ENCODE measurements at regions not wholly inside any gene's neighbourhood (a gene's known extent, or its start where the extent isn't known, plus 50 kb on each side); places are given as distances from the start of the nearest gene placed in this dataset.

DNA sequence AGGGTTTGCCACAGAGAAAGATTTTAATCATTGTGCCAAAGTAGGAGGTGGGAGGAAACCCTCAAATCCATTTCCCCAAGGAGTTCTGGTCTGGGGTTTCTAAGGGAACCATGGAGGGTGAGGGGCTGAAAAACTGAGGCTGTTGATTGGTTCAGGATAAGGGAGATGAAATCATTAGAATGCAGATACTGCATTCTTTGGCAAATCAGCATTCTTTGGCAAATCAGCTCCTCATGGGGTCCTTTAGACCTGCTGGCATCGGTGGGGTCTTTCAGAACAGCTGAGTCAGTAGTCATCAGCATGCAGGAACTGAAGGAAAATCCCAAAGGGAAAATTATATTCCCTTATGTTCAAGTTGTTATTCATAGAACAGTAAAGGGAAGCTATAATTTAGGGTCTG is 585.5 kb downstream of the ISL1 start:
- H3K27ac ChIP-seq (ENCODE audit: extremely low read depth, low read depth, low read length): no peak overlapping the region
- no peak overlapping the region for H3K4me3 ChIP-seq (ENCODE audit: low read depth, low read length)
- ChIA-PET CTCF (interaction anchor here (0.9 to 1.9 kb wide), 2 partner anchors 689 to 1006 kb away, joined by 3 to 5 read pairs; no protein-coding TSS in a partner anchor), POLR2A (no interaction called here)
- no peaks in the 10 kb centered on the region for H3K4me1 ChIP-seq (ENCODE audit: control insufficient read depth, insufficient read depth, low read length)
- H3K9me3 ChIP-seq (ENCODE audit: control insufficient read depth, insufficient read depth, low read depth, low read length): no peaks in the 10 kb centered on the region
- H3K36me3 ChIP-seq (ENCODE audit: control insufficient read depth in 2 of 2, insufficient read depth in 1 of 2, low read length in 2 of 2): no peaks in the 10 kb centered on the region
- TF ChIP-seq ZBTB21 (tag by site-specific recombination; IDR thresholded peaks at IDR 0.05) (no peak), ZIC2 (tag by site-specific recombination; IDR thresholded peaks at IDR 0.05) (no peak), ZXDB (tag by site-specific recombination; IDR thresholded peaks at IDR 0.05) (no peak), ZNF777 (tag by site-specific recombination; IDR thresholded peaks at IDR 0.05; ENCODE audit: borderline replicate concordance) (no peak), ZNF548 (tag by site-specific recombination; IDR thresholded peaks at IDR 0.05) (no peak), ZNF621 (tag by site-specific recombination; IDR thresholded peaks at IDR 0.05) (no peak), ZNF837 (tag by site-specific recombination; IDR thresholded peaks at IDR 0.05) (no peak), ZNF157 (tag by site-specific recombination; IDR thresholded peaks at IDR 0.05) (no peak), ZNF600 (tag by site-specific recombination; IDR thresholded peaks at IDR 0.05) (no peak), ZNF155 (tag by site-specific recombination; IDR thresholded peaks at IDR 0.05) (no peak), ZBTB17 (tag by site-specific recombination; IDR thresholded peaks at IDR 0.05) (no peak), ZNF112 (tag by site-specific recombination; IDR thresholded peaks at IDR 0.05) (no peak)
- TF ChIP-seq, protein P1, sequence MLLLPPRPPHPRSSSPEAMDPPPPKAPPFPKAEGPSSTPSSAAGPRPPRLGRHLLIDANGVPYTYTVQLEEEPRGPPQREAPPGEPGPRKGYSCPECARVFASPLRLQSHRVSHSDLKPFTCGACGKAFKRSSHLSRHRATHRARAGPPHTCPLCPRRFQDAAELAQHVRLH (tag by site-specific recombination; IDR thresholded peaks at IDR 0.05): no peak
- TF ChIP-seq, protein P2, sequence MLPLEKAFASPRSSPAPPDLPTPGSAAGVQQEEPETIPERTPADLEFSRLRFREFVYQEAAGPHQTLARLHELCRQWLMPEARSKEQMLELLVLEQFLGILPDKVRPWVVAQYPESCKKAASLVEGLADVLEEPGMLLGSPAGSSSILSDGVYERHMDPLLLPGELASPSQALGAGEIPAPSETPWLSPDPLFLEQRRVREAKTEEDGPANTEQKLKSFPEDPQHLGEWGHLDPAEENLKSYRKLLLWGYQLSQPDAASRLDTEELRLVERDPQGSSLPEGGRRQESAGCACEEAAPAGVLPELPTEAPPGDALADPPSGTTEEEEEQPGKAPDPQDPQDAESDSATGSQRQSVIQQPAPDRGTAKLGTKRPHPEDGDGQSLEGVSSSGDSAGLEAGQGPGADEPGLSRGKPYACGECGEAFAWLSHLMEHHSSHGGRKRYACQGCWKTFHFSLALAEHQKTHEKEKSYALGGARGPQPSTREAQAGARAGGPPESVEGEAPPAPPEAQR (tag by site-specific recombination; IDR thresholded peaks at IDR 0.05): no peak
- TF ChIP-seq, protein P3, sequence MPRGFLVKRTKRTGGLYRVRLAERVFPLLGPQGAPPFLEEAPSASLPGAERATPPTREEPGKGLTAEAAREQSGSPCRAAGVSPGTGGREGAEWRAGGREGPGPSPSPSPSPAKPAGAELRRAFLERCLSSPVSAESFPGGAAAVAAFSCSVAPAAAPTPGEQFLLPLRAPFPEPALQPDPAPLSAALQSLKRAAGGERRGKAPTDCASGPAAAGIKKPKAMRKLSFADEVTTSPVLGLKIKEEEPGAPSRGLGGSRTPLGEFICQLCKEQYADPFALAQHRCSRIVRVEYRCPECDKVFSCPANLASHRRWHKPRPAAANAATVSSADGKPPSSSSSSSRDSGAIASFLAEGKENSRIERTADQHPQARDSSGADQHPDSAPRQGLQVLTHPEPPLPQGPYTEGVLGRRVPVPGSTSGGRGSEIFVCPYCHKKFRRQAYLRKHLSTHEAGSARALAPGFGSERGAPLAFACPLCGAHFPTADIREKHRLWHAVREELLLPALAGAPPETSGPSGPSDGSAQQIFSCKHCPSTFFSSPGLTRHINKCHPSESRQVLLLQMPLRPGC (tag by site-specific recombination; IDR thresholded peaks at IDR 0.05): no peak
- TF ChIP-seq, protein P4, sequence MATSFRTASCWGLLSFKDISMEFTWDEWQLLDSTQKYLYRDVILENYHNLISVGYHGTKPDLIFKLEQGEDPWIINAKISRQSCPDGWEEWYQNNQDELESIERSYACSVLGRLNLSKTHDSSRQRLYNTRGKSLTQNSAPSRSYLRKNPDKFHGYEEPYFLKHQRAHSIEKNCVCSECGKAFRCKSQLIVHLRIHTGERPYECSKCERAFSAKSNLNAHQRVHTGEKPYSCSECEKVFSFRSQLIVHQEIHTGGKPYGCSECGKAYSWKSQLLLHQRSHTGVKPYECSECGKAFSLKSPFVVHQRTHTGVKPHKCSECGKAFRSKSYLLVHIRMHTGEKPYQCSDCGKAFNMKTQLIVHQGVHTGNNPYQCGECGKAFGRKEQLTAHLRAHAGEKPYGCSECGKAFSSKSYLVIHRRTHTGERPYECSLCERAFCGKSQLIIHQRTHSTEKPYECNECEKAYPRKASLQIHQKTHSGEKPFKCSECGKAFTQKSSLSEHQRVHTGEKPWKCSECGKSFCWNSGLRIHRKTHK (tag by site-specific recombination; IDR thresholded peaks at IDR 0.05): no peak
- TF ChIP-seq, protein P5, sequence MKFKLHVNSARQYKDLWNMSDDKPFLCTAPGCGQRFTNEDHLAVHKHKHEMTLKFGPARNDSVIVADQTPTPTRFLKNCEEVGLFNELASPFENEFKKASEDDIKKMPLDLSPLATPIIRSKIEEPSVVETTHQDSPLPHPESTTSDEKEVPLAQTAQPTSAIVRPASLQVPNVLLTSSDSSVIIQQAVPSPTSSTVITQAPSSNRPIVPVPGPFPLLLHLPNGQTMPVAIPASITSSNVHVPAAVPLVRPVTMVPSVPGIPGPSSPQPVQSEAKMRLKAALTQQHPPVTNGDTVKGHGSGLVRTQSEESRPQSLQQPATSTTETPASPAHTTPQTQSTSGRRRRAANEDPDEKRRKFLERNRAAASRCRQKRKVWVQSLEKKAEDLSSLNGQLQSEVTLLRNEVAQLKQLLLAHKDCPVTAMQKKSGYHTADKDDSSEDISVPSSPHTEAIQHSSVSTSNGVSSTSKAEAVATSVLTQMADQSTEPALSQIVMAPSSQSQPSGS (tag by site-specific recombination; IDR thresholded peaks at IDR 0.05; ENCODE audit: low read depth): no peak

DNA sequence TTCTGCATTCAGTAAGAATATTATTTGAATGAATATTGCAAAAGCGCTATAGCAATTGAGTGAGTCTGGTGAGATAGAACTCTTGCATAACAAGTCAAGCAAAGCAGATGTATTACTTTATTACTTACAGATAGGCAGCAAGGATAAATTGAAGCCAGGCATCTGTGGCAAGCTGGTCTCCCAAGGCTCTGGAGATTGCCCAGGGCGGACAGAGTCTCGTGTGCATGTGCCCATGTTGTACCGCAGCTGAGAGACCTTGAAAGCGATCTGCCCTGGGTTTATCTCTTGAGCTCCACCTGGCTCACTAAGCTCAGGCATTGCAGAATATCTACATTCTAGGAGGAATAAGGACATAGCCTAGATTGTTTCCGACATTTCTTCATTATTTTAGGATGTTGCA is 591.6 kb downstream of the ISL1 start:
- CTCF ChIA-PET: no interaction called here
- POLR2A ChIA-PET: no interaction called here
- no peak overlapping the region for H3K4me3 ChIP-seq (ENCODE audit: low read depth, low read length)
- H3K9me3 ChIP-seq (ENCODE audit: control insufficient read depth, insufficient read depth, low read depth, low read length): no peaks in the 10 kb centered on the region
- H3K27ac ChIP-seq (ENCODE audit: extremely low read depth, low read depth, low read length): no peak overlapping the region
- H3K4me1 ChIP-seq (ENCODE audit: control insufficient read depth, insufficient read depth, low read length): no peaks in the 10 kb centered on the region
- TF ChIP-seq ZNF610 (tag by site-specific recombination; IDR thresholded peaks at IDR 0.05; ENCODE audit: borderline replicate concordance) (no peak), ZIC2 (tag by site-specific recombination; IDR thresholded peaks at IDR 0.05) (no peak), ZNF555 (tag by site-specific recombination; conservative IDR thresholded peaks at IDR 0.05) (no peak), ZNF768 (tag by site-specific recombination; IDR thresholded peaks at IDR 0.05) (no peak), KLF7 (tag by site-specific recombination; IDR thresholded peaks at IDR 0.05; ENCODE audit: borderline replicate concordance) (no peak), GLI2 (tag by site-specific recombination; IDR thresholded peaks at IDR 0.05; ENCODE audit: borderline replicate concordance, low read depth) (no peak), BCL11A (tag by site-specific recombination; IDR thresholded peaks at IDR 0.05; ENCODE audit: low read depth) (no peak)
- TF ChIP-seq, protein P6, sequence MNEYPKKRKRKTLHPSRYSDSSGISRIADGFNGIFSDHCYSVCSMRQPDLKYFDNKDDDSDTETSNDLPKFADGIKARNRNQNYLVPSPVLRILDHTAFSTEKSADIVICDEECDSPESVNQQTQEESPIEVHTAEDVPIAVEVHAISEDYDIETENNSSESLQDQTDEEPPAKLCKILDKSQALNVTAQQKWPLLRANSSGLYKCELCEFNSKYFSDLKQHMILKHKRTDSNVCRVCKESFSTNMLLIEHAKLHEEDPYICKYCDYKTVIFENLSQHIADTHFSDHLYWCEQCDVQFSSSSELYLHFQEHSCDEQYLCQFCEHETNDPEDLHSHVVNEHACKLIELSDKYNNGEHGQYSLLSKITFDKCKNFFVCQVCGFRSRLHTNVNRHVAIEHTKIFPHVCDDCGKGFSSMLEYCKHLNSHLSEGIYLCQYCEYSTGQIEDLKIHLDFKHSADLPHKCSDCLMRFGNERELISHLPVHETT (tag by site-specific recombination; IDR thresholded peaks at IDR 0.05): no peak
- TF ChIP-seq, protein P3 (tag by site-specific recombination; IDR thresholded peaks at IDR 0.05): no peak
- H3K36me3 ChIP-seq (ENCODE audit: control insufficient read depth in 2 of 2, insufficient read depth in 1 of 2, low read length in 2 of 2): no peaks in the 10 kb centered on the region

All from HEK293 (cell line).